ENCODE measurements at regions not wholly inside any gene's neighbourhood (a gene's known extent, or its start where the extent isn't known, plus 50 kb on each side); places are given as distances from the start of the nearest gene placed in this dataset.

DNA sequence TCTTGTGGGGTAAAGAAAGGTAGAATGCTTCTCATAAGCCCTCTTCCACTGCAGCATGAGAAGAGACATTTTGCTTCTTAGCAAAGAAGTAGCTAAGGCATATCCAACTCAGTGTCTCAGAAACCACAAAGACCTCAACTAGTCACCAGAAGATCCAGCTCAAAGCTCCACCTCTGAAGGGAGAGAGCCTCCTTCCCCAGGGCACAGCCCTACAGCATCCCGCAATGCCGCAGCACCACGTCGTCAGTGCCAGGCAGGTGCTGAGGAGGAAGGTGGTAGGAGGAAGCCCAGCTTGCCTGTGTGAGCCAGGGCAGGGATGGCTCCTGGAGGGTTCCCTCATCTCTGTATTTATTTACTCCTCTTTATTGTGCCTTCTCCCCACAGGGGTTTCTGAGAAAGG is 385.6 kb upstream of the NPVF start:
- TF ChIP-seq, protein P1, sequence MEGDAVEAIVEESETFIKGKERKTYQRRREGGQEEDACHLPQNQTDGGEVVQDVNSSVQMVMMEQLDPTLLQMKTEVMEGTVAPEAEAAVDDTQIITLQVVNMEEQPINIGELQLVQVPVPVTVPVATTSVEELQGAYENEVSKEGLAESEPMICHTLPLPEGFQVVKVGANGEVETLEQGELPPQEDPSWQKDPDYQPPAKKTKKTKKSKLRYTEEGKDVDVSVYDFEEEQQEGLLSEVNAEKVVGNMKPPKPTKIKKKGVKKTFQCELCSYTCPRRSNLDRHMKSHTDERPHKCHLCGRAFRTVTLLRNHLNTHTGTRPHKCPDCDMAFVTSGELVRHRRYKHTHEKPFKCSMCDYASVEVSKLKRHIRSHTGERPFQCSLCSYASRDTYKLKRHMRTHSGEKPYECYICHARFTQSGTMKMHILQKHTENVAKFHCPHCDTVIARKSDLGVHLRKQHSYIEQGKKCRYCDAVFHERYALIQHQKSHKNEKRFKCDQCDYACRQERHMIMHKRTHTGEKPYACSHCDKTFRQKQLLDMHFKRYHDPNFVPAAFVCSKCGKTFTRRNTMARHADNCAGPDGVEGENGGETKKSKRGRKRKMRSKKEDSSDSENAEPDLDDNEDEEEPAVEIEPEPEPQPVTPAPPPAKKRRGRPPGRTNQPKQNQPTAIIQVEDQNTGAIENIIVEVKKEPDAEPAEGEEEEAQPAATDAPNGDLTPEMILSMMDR (IDR thresholded peaks at IDR 0.05), result no peak
- no peak for TF ChIP-seq POLR2A (IDR thresholded peaks at IDR 0.05)
